ENCODE measurements at regions not wholly inside any gene's neighbourhood (a gene's known extent, or its start where the extent isn't known, plus 50 kb on each side); places are given as distances from the start of the nearest gene placed in this dataset.

GRCh38 chr2:71932780-71933466 is 214.7 kb downstream of the CYP26B1 start:
- Mint-ChIP-seq H3K27me3 (ENCODE audit: low read depth) (peaks cover 10% of the 10 kb centered on the region), H3K36me3 (ENCODE audit: low read depth) (no peaks in the 10 kb centered on the region), H3K27ac (ENCODE audit: unreplicated experiment) (no peak overlapping the region), H3K9me3 (ENCODE audit: low read depth) (no peaks in the 10 kb centered on the region), H3K4me3 (ENCODE audit: unreplicated experiment) (no peak overlapping the region), H3K4me1 (ENCODE audit: low read depth) (peaks cover 6% of the 10 kb centered on the region)
- DNase-seq (ENCODE audit: low spot score), result no peak
- no peak for TF ChIP-seq CTCF (IDR thresholded peaks at IDR 0.05)

GRCh38 chr2:71932037-71932779 is 215.5 kb downstream of the CYP26B1 start:
- Mint-ChIP-seq H3K9me3 (ENCODE audit: low read depth) (no peaks in the 10 kb centered on the region), H3K36me3 (ENCODE audit: low read depth) (no peaks in the 10 kb centered on the region), H3K27me3 (ENCODE audit: low read depth) (peaks cover 10% of the 10 kb centered on the region), H3K4me3 (ENCODE audit: unreplicated experiment) (no peak overlapping the region), H3K27ac (ENCODE audit: unreplicated experiment) (no peak overlapping the region), H3K4me1 (ENCODE audit: low read depth) (peaks cover 6% of the 10 kb centered on the region)
- DNase-seq (ENCODE audit: low spot score), result no peak
- no peak for TF ChIP-seq CTCF (IDR thresholded peaks at IDR 0.05)

GRCh38 chr2:71930049-71930681 is 217.5 kb downstream of the CYP26B1 start:
- Mint-ChIP-seq H3K9me3 (ENCODE audit: low read depth) (no peaks in the 10 kb centered on the region), H3K36me3 (ENCODE audit: low read depth) (no peaks in the 10 kb centered on the region), H3K27me3 (ENCODE audit: low read depth) (peaks cover 10% of the 10 kb centered on the region), H3K4me3 (ENCODE audit: unreplicated experiment) (no peak overlapping the region), H3K4me1 (ENCODE audit: low read depth) (peaks cover under 1% of the 10 kb centered on the region), H3K27ac (ENCODE audit: unreplicated experiment) (no peak overlapping the region)
- no peak for TF ChIP-seq CTCF (IDR thresholded peaks at IDR 0.05)
- no peak for DNase-seq (ENCODE audit: low spot score)

- H3K27ac Mint-ChIP-seq (ENCODE audit: unreplicated experiment), result no peak overlapping the region
- TF ChIP-seq CTCF (IDR thresholded peaks at IDR 0.05), result no peak
- H3K4me1 Mint-ChIP-seq (ENCODE audit: low read depth), result no peaks in the 10 kb centered on the region
- no peaks in the 10 kb centered on the region for H3K9me3 Mint-ChIP-seq (ENCODE audit: low read depth)
- H3K27me3 Mint-ChIP-seq (ENCODE audit: low read depth), result peaks cover 10% of the 10 kb centered on the region
- no peak overlapping the region for H3K4me3 Mint-ChIP-seq (ENCODE audit: unreplicated experiment)
- no peaks in the 10 kb centered on the region for H3K36me3 Mint-ChIP-seq (ENCODE audit: low read depth)
- no peak for DNase-seq (ENCODE audit: low spot score)
Observed at GRCh38 chr2:71929482-71929772, 218.2 kb downstream of the CYP26B1 start.

GRCh38 chr2:71928734-71929481 is 218.8 kb downstream of the CYP26B1 start:
- Mint-ChIP-seq H3K36me3 (ENCODE audit: low read depth) (no peaks in the 10 kb centered on the region), H3K27ac (ENCODE audit: unreplicated experiment) (no peak overlapping the region), H3K27me3 (ENCODE audit: low read depth) (peaks cover 9% of the 10 kb centered on the region)

More at GRCh38 chr2:71928734-71929481, 218.8 kb downstream of the CYP26B1 start:
- no peak for DNase-seq (ENCODE audit: low spot score)
- no peak for TF ChIP-seq CTCF (IDR thresholded peaks at IDR 0.05)
- Mint-ChIP-seq H3K4me1 (ENCODE audit: low read depth) (no peaks in the 10 kb centered on the region), H3K4me3 (ENCODE audit: unreplicated experiment) (no peak overlapping the region), H3K9me3 (ENCODE audit: low read depth) (no peaks in the 10 kb centered on the region)
